ENCODE measurements at regions not wholly inside any gene's neighbourhood (a gene's known extent, or its start where the extent isn't known, plus 50 kb on each side); places are given as distances from the start of the nearest gene placed in this dataset.

GRCh38 chr22:27641049-27641795, 160.3 kb downstream of the MN1 start:
- Histone ChIP-seq H3K4me1 (ENCODE audit: low read depth) (peaks cover 23% of the 10 kb centered on the region), H3K4me3 (no peak overlapping the region), H3K27ac (peak overlapping the region; percentile 11), H3K27me3 (no peaks in the 10 kb centered on the region), H3K36me3 (no peaks in the 10 kb centered on the region), H3K9me3 (ENCODE audit: low read depth) (no peaks in the 10 kb centered on the region)
- no peak for DNase-seq (ENCODE audit: low read depth in 1 of 2, low spot score in 1 of 2)
- TF ChIP-seq CTCF (IDR thresholded peaks at IDR 0.05; ENCODE audit: low read depth, low read length), result no peak

GRCh38 chr22:27642104-27642800, 159.3 kb downstream of the MN1 start:
- no peak for TF ChIP-seq CTCF (IDR thresholded peaks at IDR 0.05; ENCODE audit: low read depth, low read length)
- H3K36me3 ChIP-seq, result no peaks in the 10 kb centered on the region
- H3K27me3 ChIP-seq, result no peaks in the 10 kb centered on the region
- H3K9me3 ChIP-seq (ENCODE audit: low read depth), result no peaks in the 10 kb centered on the region
- DNase-seq (ENCODE audit: low read depth in 1 of 2, low spot score in 1 of 2), result no peak
- peaks cover 15% of the 10 kb centered on the region for H3K4me1 ChIP-seq (ENCODE audit: low read depth)
- no peak overlapping the region for H3K4me3 ChIP-seq
- H3K27ac ChIP-seq, result no peak overlapping the region

- H3K27me3 ChIP-seq, result no peaks in the 10 kb centered on the region
- H3K27ac ChIP-seq, result no peak overlapping the region
- H3K9me3 ChIP-seq (ENCODE audit: low read depth), result no peaks in the 10 kb centered on the region
- peaks cover 13% of the 10 kb centered on the region for H3K4me1 ChIP-seq (ENCODE audit: low read depth)
- H3K4me3 ChIP-seq, result no peak overlapping the region
- DNase-seq (ENCODE audit: low read depth in 1 of 2, low spot score in 1 of 2), result no peak
- TF ChIP-seq CTCF (IDR thresholded peaks at IDR 0.05; ENCODE audit: low read depth, low read length), result no peak
- H3K36me3 ChIP-seq, result no peaks in the 10 kb centered on the region
These were observed 157.6 kb downstream of the MN1 start for GRCh38 chr22:27643907-27644306.

GRCh38 chr22:27644566-27644965, 157.0 kb downstream of the MN1 start:
- no peak overlapping the region for H3K4me3 ChIP-seq
- H3K9me3 ChIP-seq (ENCODE audit: low read depth), result no peaks in the 10 kb centered on the region
- H3K4me1 ChIP-seq (ENCODE audit: low read depth), result peaks cover 13% of the 10 kb centered on the region
- no peaks in the 10 kb centered on the region for H3K27me3 ChIP-seq
- no peaks in the 10 kb centered on the region for H3K36me3 ChIP-seq
- no peak for DNase-seq (ENCODE audit: low read depth in 1 of 2, low spot score in 1 of 2)
- H3K27ac ChIP-seq, result no peak overlapping the region
- no peak for TF ChIP-seq CTCF (IDR thresholded peaks at IDR 0.05; ENCODE audit: low read depth, low read length)

GRCh38 chr22:27647540-27647939, 154.0 kb downstream of the MN1 start:
- Histone ChIP-seq H3K9me3 (ENCODE audit: low read depth) (no peaks in the 10 kb centered on the region), H3K4me3 (no peak overlapping the region), H3K36me3 (no peaks in the 10 kb centered on the region), H3K27me3 (no peaks in the 10 kb centered on the region), H3K27ac (no peak overlapping the region), H3K4me1 (ENCODE audit: low read depth) (peaks cover 12% of the 10 kb centered on the region)
- no peak for DNase-seq (ENCODE audit: low read depth in 1 of 2, low spot score in 1 of 2)
- no peak for TF ChIP-seq CTCF (IDR thresholded peaks at IDR 0.05; ENCODE audit: low read depth, low read length)

Data from cardiac muscle cell (in vitro differentiated cells and primary cell).